HG02884 (cell line): ENCODE measurements at regions not wholly inside any gene's neighbourhood (a gene's known extent, or its start where the extent isn't known, plus 50 kb on each side); places are given as distances from the start of the nearest gene placed in this dataset.
"Not testable (repeated sequence)": the region's sequence is repeated elsewhere in the genome, so short reads cannot be mapped to it uniquely, and the experiment has no call there.

ENCODE experiments used
- ATAC-seq: cut with Tn5 transposase; IDR thresholded peaks from one replicate; pipeline ENCODE4 v1.9.1; 2021; ENCODE audit warnings: mild to moderate bottlenecking, moderate library complexity; ENCODE audit not compliant: unreplicated experiment

DNA sequence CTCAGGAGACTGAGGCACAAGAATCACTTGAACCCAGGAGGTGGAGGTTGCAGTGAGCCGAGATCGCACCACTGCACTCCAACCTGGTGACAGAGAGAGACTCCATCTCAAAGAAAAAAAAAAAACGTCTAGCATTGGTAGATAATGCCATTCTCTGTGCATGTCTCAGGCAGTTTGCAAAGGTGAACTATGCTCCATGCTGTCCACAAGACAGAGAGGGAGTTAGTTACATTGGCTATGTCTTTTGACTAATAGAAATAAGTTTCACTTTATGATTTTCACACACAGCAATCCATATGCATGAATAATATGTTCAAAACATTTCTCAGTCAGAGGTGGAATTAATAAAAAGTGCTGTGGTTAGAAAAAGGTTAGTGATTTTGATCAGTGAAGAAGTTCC, 591.4 kb downstream of the ETS1 start:
- no peak for ATAC-seq

- ATAC-seq: no peak
These were observed 592.6 kb downstream of the ETS1 start for GRCh38 chr11:127994736-127995135.

DNA sequence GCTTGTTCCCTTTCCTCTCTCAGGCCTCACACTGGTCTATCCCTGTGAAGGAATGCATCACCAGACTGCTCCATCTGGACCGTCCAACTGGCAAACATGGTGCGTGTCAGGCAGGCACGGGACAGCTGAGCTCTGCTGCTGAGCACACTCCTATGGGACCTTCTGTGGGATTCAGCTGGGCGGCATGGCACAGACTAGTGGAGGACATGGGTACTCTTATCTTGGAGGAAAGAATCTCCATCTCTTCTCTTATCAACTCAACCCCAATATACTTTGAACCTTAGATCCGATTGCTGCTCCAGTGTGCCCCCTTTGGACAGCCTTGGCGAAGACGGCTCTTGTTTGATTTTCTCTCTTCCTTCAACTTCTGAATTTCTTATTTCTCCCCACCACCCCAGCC, 593.6 kb downstream of the ETS1 start:
- ATAC-seq: no peak

DNA sequence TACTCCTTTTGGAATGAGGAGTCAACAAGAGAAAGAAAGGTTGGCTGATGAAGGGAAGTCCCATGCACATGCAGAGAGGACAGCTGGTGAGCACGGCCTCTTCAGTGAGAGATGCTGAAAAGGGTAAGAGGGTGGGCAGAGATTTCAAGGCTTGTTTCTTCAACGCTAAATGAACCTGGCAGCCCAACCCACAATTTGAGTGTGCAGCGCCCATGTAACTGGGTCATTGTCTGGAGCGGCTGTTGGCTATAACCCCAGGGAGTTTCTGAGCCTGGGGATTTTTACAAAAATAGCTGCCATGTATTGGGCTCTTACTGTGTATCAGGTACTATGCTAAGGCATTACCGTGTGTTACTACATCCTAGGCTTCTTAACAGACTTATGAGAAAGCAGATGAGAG, 594.1 kb downstream of the ETS1 start:
- ATAC-seq: no peak

GRCh38 chr11:127986073-127986472, 601.3 kb downstream of the ETS1 start:
- ATAC-seq: no peak

- ATAC-seq: no peak
These were observed 614.5 kb downstream of the ETS1 start for GRCh38 chr11:127972816-127973215.

DNA sequence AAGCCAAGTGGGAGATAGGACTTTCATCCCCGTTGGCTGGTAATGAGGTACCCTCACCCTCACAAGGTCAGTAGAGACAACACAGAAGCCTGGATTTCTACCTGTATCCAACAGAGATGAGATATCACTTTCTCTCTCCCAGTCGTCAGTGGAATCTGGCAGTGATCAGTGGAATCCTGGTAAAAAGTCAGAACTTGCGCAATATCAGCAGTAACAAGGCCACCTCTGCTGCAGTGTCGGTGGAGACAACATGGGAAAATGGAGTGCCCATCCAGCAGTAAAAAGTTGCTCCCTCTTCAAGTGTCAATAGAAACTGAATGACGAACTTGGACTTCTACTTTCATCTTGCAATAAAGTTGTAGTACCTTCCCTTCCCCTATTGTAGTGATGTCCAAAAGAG, 615.9 kb downstream of the ETS1 start:
- no peak for ATAC-seq

DNA sequence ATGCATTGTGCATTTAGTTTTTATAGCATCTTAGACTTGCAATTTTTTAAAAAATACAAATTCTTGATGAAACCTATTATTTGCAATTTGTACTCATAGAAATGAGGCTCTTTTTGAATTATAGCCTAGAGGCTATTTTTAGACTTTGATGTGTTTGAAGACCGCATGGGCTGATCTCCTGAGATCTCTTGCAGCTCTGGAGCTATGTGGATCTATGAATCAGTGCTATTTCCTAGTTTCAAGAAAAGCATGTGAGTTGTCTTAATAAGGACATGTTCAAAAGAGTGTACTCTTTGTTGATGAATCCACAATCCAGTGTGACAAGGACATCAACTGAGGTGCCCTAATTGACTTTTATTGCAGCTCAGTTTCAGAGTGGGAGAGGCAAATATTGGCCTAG, 620.5 kb downstream of the ETS1 start:
- ATAC-seq: no peak

- ATAC-seq: no peak
These were observed 621.3 kb downstream of the ETS1 start for GRCh38 chr11:127965939-127966668.

GRCh38 chr11:127962416-127962815, 624.9 kb downstream of the ETS1 start:
- no peak for ATAC-seq

DNA sequence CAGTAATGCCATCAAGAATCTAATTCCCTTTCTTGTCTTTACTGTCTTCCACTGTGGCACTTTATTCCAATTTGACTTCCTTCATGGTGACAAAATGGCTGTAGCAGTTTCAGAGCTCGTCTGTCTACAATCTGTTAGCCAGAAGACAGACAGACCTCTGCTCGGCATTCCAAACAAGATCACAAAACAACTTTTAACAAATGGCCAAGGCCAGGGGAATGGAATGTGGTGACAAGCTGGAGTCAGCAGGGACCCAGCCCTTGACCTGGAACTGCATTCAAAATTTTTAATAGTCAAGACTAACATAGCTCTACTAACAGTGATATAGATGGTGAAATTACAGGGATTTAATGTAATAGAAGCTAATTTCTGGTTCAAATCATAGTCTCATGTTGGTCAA, 637.2 kb downstream of the ETS1 start:
- no peak for ATAC-seq

DNA sequence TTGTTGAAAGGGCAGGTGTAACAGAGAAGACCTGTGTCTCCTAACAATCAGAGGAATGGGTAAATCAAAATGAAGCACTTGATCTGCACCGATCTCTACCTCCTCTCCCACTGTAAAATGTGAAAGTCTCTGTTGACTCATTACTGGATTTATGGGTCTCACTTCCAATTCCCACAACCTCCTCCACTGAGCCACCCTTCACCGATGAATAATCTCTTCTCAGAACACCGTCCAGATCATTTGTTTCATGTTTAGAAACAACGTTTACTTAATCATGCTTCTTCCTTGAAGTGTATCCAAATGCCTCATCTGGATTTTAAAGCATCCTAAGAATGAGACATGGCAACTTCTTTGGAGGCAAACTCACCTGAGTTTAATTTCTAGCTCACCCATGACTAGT, 643.6 kb downstream of the ETS1 start:
- no peak for ATAC-seq

- ATAC-seq: no peak
These were observed 644.2 kb downstream of the ETS1 start for GRCh38 chr11:127943152-127943551.

DNA sequence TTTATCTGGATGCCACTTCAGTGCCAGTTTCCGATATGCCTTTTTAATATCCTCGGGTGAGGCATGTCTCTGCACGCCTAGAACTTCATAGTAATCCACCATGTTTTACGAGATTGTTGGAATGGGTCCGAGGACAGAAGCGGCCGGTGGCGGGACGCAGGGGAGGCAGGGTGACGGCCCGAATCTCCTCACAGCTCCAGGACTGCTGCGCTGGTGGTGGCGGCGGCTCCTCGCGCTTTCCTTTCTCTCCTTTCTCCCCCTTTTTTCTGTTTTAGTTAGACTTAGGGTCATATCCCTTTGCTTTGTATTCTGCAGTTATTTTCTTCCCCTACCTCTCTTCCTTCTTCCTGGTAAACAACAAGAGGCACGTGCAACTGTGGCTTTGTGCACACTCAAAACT, 645.8 kb downstream of the ETS1 start:
- ATAC-seq: not testable (repeated sequence)

GRCh38 chr11:127939000-127939399, 648.4 kb downstream of the ETS1 start:
- ATAC-seq: no peak

DNA sequence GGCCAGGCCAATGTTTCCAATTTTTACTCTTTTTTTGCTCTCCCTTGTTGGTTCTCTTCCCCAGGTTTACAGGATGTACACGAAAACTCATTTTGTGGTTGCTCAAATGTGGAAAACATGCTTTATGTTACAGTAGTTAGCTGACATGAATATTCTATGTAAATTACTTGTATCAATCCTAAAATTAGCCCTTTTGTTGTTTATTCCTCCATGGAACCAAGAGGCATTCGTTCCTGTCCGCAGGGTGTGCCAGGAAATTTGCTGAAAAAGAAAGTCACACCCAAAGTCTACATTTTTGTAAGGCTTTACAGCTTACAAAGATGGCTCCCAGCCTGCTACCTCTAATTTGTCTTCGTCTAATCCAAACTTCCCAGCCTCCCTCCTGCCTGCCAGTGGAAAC, 652.3 kb downstream of the ETS1 start:
- no peak for ATAC-seq

DNA sequence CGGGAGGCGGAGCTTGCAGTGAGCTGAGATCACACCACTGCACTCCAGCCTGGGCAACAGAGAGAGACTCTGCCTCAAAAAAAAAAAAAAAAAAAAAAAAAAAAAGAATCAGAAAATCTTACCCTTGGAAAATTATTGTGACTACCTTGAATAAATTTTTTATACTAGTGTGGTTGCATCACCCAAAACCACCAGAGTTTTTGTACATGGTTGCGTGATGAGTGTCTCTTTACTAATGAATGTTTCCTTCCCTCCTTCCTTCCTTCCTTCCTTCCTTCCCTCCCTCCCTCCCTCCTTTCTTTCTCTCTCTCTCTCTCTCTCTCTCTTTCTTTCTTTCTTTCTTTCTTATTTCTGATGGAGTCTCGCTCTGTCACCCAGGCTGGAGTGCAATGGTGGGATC, 653.4 kb downstream of the ETS1 start:
- not testable (repeated sequence) for ATAC-seq

DNA sequence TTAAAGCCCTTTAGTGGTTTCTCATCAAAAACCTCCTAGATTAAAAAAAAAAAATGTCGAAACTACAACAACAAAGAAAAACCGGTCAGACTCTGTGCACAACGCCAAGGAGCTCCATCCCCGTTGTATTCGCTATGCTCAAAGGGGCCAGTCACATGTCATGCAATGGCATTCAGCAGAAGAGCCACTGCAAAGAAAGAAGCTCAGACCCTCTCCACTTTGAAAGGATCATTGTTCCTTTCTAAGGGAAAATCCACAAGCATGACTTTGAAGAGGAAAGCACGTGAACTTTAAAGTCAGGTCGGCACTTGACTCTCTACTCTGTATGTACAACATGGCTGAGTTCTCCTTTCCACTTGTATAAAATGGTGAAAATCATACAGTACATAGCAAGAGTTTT, 655.6 kb downstream of the ETS1 start:
- no peak for ATAC-seq

DNA sequence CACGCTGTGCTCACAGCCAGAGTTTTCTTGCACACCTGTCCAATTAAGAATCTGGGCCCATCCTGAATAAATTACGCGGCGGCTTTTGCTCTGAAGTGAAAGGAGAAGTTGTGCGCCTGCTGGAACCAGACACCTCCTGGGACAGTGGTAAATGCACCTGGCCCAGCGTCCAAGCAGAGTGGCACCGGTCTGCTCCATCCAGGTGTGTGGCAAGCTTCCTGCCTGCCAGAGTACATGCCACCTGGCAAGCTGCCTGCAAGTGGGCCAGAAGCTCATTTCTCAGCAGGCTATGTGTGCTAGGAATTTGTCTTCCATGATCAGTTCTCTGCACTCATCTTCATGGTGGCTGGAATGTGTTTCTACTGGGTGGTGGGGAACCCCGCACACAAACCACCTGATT, 660.6 kb downstream of the ETS1 start:
- ATAC-seq: no peak

- no peak for ATAC-seq
These were observed 661.9 kb downstream of the ETS1 start for GRCh38 chr11:127925475-127925874.

- ATAC-seq: no peak
These were observed 668.0 kb downstream of the ETS1 start for GRCh38 chr11:127919206-127920000.

GRCh38 chr11:127902382-127902781, 685.0 kb downstream of the ETS1 start:
- no peak for ATAC-seq
